ENCODE measurements at regions not wholly inside any gene's neighbourhood (a gene's known extent, or its start where the extent isn't known, plus 50 kb on each side); places are given as distances from the start of the nearest gene placed in this dataset.
A peak's percentile ranks its signal among the peaks of the same experiment; 100 is the strongest.

- no peak overlapping the region for H4K5ac ChIP-seq (ENCODE audit: low read depth, low read length)
- no peak overlapping the region for H3K56ac ChIP-seq (ENCODE audit: extremely low read depth, insufficient read depth, low read length)
- ChIA-PET POLR2A (ENCODE audit: unreplicated experiment) (no interaction called here), CTCF (no interaction called here)
- no peak overlapping the region for H3K4me2 ChIP-seq (ENCODE audit: low read depth, low read length)
- H3K18ac ChIP-seq (ENCODE audit: low read depth, low read length): no peak overlapping the region
- no peak overlapping the region for H3K9ac ChIP-seq (ENCODE audit: low read depth, low read length)
- H3K27ac ChIP-seq (ENCODE audit: insufficient read depth, low read length): no peak overlapping the region
- peaks cover 2% of the 10 kb centered on the region for H3K9me3 ChIP-seq (ENCODE audit: control insufficient read depth, insufficient read depth, low read length)
- BruUV-seq (replicated peaks): no TSS peak
- H4K8ac ChIP-seq (ENCODE audit: low read depth in 2 of 2, low read length in 2 of 2): no peak overlapping the region
- H2AK5ac ChIP-seq (ENCODE audit: low read depth, low read length): no peak overlapping the region
- no peaks in the 10 kb centered on the region for H3K4me1 ChIP-seq (ENCODE audit: control insufficient read depth, insufficient read depth, low read length)
- no peak overlapping the region for H3K14ac ChIP-seq (replicated peaks; ENCODE audit: low read depth, low read length)
- no peaks in the 10 kb centered on the region for H3K36me3 ChIP-seq (ENCODE audit: control insufficient read depth, insufficient read depth, low read length)
- H2BK120ac ChIP-seq (ENCODE audit: low read depth, low read length): no peak overlapping the region
- no peak overlapping the region for H3K4me3 ChIP-seq (ENCODE audit: insufficient read depth, low read depth, low read length)
- no peak overlapping the region for H2BK5ac ChIP-seq (ENCODE audit: low read depth, low read length, poor library complexity, severe bottlenecking)
- H3K27me3 ChIP-seq (ENCODE audit: control insufficient read depth, insufficient read depth, low read length): no peaks in the 10 kb centered on the region
- no peak overlapping the region for H2AFZ ChIP-seq (replicated peaks; ENCODE audit: low read length, poor library complexity)
- H2AK9ac ChIP-seq (replicated peaks; ENCODE audit: low read depth, low read length, poor library complexity): no peak overlapping the region
- in situ Hi-C loops (cut with MboI; ENCODE audit: low sequenced_read_pairs) (no loop called here), intact Hi-C loops (cut with micrococcal nuclease) (no loop called here), dilution Hi-C loops (cut with HindIII; ENCODE audit: low sequenced_read_pairs, unreplicated experiment) (no loop called here)
- TF ChIP-seq RAD21 (IDR thresholded peaks at IDR 0.05; ENCODE audit: low read length): no peak
- TF ChIP-seq CEBPB (IDR thresholded peaks at IDR 0.05; ENCODE audit: low read depth, low read length): peak; percentile 68
- no peak overlapping the region for H2BK15ac ChIP-seq (ENCODE audit: low read depth, low read length)
- DNase-seq (no peak), ATAC-seq (ENCODE audit: low read depth) (no peak)
- H3K79me1 ChIP-seq (ENCODE audit: low read depth in 1 of 2, low read length in 2 of 2): no peaks in the 10 kb centered on the region
- no peak overlapping the region for H3K23ac ChIP-seq (ENCODE audit: low read depth, low read length)
- H3K4ac ChIP-seq (ENCODE audit: low read depth, low read length): no peak overlapping the region
- H4K20me1 ChIP-seq (ENCODE audit: insufficient read depth, low read length): no peaks in the 10 kb centered on the region
- no peaks in the 10 kb centered on the region for H3K9me1 ChIP-seq (ENCODE audit: insufficient read depth, low read length)
- WGBS, 2 experiments (ENCODE audit: extremely low coverage in 2 of 2, insufficient read length in 1 of 2): no CpG with 5 or more reads among the region's 4 CpGs
- H4K91ac ChIP-seq (ENCODE audit: insufficient read depth, low read depth, low read length): no peak overlapping the region
- no peak overlapping the region for H2BK20ac ChIP-seq (ENCODE audit: low read depth, low read length)
Observed at GRCh38 chr3:18630295-18630694, 205.2 kb upstream of the SATB1 start.
